ENCODE measurements at regions not wholly inside any gene's neighbourhood (a gene's known extent, or its start where the extent isn't known, plus 50 kb on each side); places are given as distances from the start of the nearest gene placed in this dataset.

DNA sequence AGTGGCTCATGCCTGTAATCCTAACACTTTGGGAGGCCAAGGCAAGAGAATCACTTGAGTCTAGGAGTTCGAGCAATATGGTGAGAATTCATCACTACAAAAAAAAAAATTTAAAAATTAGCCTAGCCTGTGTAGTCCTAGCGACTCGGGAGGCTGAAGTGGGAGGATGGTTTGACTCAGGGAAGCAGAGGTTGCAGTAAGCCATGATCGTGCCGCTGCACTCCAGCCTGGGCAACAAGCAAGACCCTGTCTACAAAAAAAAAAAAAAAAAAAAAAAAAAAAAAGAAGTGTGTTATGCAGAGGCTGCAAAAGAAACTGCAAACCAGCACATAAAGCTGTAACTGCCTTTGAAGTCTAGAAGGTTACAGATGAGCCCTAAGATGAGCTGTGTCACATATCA lies 116.9 kb upstream of the SLC1A3 start:
- Histone ChIP-seq H3K9me3 (ENCODE audit: insufficient read depth, low read length, severe bottlenecking) (no peaks in the 10 kb centered on the region), H3K27ac (ENCODE audit: low read length) (no peak overlapping the region), H3K79me2 (ENCODE audit: insufficient read depth, low read length) (no peaks in the 10 kb centered on the region), H3K4me2 (ENCODE audit: insufficient read depth, low read length) (no peak overlapping the region), H4K20me1 (ENCODE audit: insufficient read depth, low read length) (no peaks in the 10 kb centered on the region), H3K27me3 (ENCODE audit: insufficient read depth, low read length, poor library complexity) (no peaks in the 10 kb centered on the region), H3K4me1 (ENCODE audit: insufficient read depth, low read length) (no peaks in the 10 kb centered on the region), H3K4me3 (ENCODE audit: low read depth in 1 of 2, low read length in 2 of 2) (no peak overlapping the region), H3K36me3 (ENCODE audit: insufficient read depth, low read length) (no peaks in the 10 kb centered on the region), H2AFZ (ENCODE audit: low read depth, low read length) (no peak overlapping the region), H3K9ac (ENCODE audit: low read depth, low read length) (no peak overlapping the region)
- TF ChIP-seq, protein P1, sequence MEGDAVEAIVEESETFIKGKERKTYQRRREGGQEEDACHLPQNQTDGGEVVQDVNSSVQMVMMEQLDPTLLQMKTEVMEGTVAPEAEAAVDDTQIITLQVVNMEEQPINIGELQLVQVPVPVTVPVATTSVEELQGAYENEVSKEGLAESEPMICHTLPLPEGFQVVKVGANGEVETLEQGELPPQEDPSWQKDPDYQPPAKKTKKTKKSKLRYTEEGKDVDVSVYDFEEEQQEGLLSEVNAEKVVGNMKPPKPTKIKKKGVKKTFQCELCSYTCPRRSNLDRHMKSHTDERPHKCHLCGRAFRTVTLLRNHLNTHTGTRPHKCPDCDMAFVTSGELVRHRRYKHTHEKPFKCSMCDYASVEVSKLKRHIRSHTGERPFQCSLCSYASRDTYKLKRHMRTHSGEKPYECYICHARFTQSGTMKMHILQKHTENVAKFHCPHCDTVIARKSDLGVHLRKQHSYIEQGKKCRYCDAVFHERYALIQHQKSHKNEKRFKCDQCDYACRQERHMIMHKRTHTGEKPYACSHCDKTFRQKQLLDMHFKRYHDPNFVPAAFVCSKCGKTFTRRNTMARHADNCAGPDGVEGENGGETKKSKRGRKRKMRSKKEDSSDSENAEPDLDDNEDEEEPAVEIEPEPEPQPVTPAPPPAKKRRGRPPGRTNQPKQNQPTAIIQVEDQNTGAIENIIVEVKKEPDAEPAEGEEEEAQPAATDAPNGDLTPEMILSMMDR (IDR thresholded peaks at IDR 0.05; ENCODE audit: borderline replicate concordance, extremely low read depth, low read length, poor library complexity, severe bottlenecking): no peak
- no peak for TF ChIP-seq EZH2 (IDR thresholded peaks at IDR 0.05; ENCODE audit: borderline replicate concordance, low read depth, low read length, severe bottlenecking)
- DNase-seq (no peak), ATAC-seq (ENCODE audit: insufficient read depth, low read depth) (no peak)

DNA sequence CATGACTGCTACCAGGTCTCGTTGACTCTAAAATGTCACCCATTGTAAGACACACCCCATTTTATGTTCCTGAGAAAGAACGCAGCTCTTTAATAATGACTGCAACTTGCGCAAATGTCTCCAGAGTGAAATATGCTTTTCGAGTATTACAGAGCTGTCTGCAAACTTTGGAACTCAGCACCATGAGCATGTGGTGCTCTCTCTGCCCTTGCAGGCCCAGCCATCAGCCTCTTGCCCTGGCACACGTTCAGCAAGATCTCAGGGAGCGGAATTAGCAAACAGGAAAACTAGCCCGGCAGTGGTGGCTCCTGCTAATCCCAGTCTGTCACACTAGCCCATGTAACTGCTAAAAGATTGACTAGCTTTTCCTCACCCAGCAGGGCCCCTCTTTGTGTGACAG lies 114.5 kb upstream of the SLC1A3 start:
- Histone ChIP-seq H3K4me3 (ENCODE audit: low read depth in 1 of 2, low read length in 2 of 2) (no peak overlapping the region), H3K4me1 (ENCODE audit: insufficient read depth, low read length) (no peaks in the 10 kb centered on the region), H3K4me2 (ENCODE audit: insufficient read depth, low read length) (no peak overlapping the region), H3K79me2 (ENCODE audit: insufficient read depth, low read length) (no peaks in the 10 kb centered on the region), H3K9me3 (ENCODE audit: insufficient read depth, low read length, severe bottlenecking) (no peaks in the 10 kb centered on the region), H3K27me3 (ENCODE audit: insufficient read depth, low read length, poor library complexity) (no peaks in the 10 kb centered on the region), H3K36me3 (ENCODE audit: insufficient read depth, low read length) (no peaks in the 10 kb centered on the region), H3K9ac (ENCODE audit: low read depth, low read length) (no peak overlapping the region), H3K27ac (ENCODE audit: low read length) (no peak overlapping the region), H4K20me1 (ENCODE audit: insufficient read depth, low read length) (no peaks in the 10 kb centered on the region), H2AFZ (ENCODE audit: low read depth, low read length) (no peak overlapping the region)
- ATAC-seq (ENCODE audit: insufficient read depth, low read depth) (no peak), DNase-seq (no peak)
- TF ChIP-seq, protein P1 (IDR thresholded peaks at IDR 0.05; ENCODE audit: borderline replicate concordance, extremely low read depth, low read length, poor library complexity, severe bottlenecking): no peak
- no peak for TF ChIP-seq EZH2 (IDR thresholded peaks at IDR 0.05; ENCODE audit: borderline replicate concordance, low read depth, low read length, severe bottlenecking)

DNA sequence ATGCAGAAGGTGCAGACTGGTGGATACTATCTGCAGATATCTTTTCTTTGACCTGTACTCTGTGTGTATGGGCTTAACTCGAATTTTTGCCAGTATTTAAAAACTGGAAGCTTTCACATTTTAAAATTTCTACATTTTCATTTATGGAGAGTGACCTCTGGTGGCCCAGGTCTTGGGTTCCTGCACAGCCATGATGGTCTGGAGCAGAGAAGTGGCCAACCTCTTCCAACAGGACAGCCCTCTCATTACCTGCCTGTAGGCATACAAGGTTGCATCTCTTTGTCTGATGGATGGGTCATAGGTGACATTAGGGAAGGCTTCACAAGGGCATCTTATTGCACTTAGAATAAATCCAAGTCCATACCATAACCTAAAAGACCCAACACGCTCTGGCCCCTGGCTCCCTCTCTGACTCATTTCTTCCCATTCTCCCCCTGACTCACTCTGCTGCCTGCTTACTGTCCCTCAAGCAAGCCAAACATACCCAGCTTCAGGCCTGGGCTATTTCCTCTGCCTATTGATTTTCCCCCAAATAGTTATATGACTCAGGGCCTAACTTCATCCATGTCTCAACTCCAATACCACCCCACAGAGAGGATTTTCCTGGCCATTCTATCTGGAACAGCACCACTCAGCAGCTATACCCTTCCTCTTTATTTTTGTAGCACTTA lies 113.3 kb upstream of the SLC1A3 start:
- H3K4me2 ChIP-seq (ENCODE audit: insufficient read depth, low read length): no peak overlapping the region
- no peak overlapping the region for H3K27ac ChIP-seq (ENCODE audit: low read length)
- no peak overlapping the region for H2AFZ ChIP-seq (ENCODE audit: low read depth, low read length)
- H3K36me3 ChIP-seq (ENCODE audit: insufficient read depth, low read length): no peaks in the 10 kb centered on the region
- H3K27me3 ChIP-seq (ENCODE audit: insufficient read depth, low read length, poor library complexity): no peaks in the 10 kb centered on the region
- H3K79me2 ChIP-seq (ENCODE audit: insufficient read depth, low read length): no peaks in the 10 kb centered on the region
- ATAC-seq (ENCODE audit: insufficient read depth, low read depth): no peak
- no peak overlapping the region for H3K4me3 ChIP-seq (ENCODE audit: low read depth in 1 of 2, low read length in 2 of 2)
- no peak for DNase-seq
- no peaks in the 10 kb centered on the region for H3K9me3 ChIP-seq (ENCODE audit: insufficient read depth, low read length, severe bottlenecking)
- TF ChIP-seq EZH2 (IDR thresholded peaks at IDR 0.05; ENCODE audit: borderline replicate concordance, low read depth, low read length, severe bottlenecking): no peak
- no peak overlapping the region for H3K9ac ChIP-seq (ENCODE audit: low read depth, low read length)
- H3K4me1 ChIP-seq (ENCODE audit: insufficient read depth, low read length): no peaks in the 10 kb centered on the region
- H4K20me1 ChIP-seq (ENCODE audit: insufficient read depth, low read length): no peaks in the 10 kb centered on the region

DNA sequence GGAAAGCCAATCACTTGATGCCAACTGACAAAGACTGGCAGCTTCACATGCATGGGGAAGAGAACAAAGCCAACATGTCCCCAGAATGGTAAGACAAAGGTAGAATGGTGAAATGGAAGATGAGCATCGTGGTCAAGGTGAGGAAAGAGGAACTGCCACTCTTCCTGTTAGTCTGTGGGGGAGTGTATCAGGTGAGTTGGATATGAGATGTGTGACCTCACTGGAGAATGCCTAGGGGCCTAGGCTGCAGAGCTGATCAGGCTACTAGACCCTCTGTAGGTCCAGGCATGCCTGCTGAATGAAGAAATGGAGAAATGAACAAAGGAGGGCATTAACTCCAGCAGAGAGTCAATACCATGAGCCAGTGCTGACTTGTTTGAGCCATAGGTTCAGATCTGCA lies 112.4 kb upstream of the SLC1A3 start:
- Histone ChIP-seq H3K4me1 (ENCODE audit: insufficient read depth, low read length) (no peaks in the 10 kb centered on the region), H4K20me1 (ENCODE audit: insufficient read depth, low read length) (no peaks in the 10 kb centered on the region), H3K9me3 (ENCODE audit: insufficient read depth, low read length, severe bottlenecking) (no peaks in the 10 kb centered on the region), H3K4me3 (ENCODE audit: low read depth in 1 of 2, low read length in 2 of 2) (no peak overlapping the region), H3K36me3 (ENCODE audit: insufficient read depth, low read length) (no peaks in the 10 kb centered on the region), H3K27ac (ENCODE audit: low read length) (no peak overlapping the region), H3K27me3 (ENCODE audit: insufficient read depth, low read length, poor library complexity) (no peaks in the 10 kb centered on the region), H2AFZ (ENCODE audit: low read depth, low read length) (no peak overlapping the region), H3K4me2 (ENCODE audit: insufficient read depth, low read length) (no peak overlapping the region), H3K79me2 (ENCODE audit: insufficient read depth, low read length) (no peaks in the 10 kb centered on the region), H3K9ac (ENCODE audit: low read depth, low read length) (no peak overlapping the region)
- DNase-seq (no peak), ATAC-seq (ENCODE audit: insufficient read depth, low read depth) (no peak)
- TF ChIP-seq, protein P1 (IDR thresholded peaks at IDR 0.05; ENCODE audit: borderline replicate concordance, extremely low read depth, low read length, poor library complexity, severe bottlenecking): no peak
- TF ChIP-seq EZH2 (IDR thresholded peaks at IDR 0.05; ENCODE audit: borderline replicate concordance, low read depth, low read length, severe bottlenecking): no peak
